NCI-H748 (cell line): ENCODE measurements at regions not wholly inside any gene's neighbourhood (a gene's known extent, or its start where the extent isn't known, plus 50 kb on each side); places are given as distances from the start of the nearest gene placed in this dataset.
A peak's percentile ranks its signal among the peaks of the same experiment; 100 is the strongest.

Source experiments
- DNase-seq: peaks from one replicate; lab custom pipeline; 2025; ENCODE audit not compliant: unreplicated experiment; lab: John Stamatoyannopoulos, UW

DNA sequence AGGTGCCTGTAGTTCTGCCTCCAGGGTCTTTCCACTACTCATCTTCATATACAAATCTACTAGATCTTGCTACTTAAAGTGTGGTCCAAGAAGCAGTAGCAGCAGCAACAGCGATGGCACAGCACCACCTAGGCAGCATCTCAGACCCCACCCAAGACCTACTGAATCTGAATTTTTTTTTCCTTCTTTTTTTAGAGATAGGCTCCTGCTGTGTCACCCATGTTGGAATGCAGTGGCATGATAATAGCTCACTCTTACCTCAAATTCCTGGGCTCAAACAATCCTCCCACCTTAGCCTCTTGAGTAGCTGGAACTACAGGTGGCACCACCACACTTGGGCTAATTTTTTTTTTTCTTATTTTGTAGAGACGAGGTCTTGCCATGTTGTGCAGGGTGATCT lies 346.7 kb upstream of the TGFBR2 start:
- DNase-seq: no peak

DNA sequence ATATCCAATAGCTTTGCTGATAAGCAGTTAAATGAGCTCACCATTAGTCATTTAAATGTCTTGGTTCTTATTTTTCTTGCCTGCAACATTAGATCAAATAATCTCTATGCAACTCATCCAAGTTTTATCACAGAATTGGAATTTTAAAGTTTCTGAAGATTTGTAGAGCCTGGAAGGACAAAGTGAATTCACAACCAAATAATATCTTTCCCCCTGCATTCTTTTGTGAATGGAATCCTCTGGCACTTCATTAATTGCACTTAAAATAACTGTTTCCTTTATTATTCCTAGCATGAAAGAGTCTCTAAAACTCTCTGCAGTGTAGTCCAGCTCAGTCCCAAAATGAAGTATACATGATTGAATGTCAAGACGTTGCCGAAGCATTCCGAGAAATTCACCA lies 345.6 kb upstream of the TGFBR2 start:
- DNase-seq: no peak

DNA sequence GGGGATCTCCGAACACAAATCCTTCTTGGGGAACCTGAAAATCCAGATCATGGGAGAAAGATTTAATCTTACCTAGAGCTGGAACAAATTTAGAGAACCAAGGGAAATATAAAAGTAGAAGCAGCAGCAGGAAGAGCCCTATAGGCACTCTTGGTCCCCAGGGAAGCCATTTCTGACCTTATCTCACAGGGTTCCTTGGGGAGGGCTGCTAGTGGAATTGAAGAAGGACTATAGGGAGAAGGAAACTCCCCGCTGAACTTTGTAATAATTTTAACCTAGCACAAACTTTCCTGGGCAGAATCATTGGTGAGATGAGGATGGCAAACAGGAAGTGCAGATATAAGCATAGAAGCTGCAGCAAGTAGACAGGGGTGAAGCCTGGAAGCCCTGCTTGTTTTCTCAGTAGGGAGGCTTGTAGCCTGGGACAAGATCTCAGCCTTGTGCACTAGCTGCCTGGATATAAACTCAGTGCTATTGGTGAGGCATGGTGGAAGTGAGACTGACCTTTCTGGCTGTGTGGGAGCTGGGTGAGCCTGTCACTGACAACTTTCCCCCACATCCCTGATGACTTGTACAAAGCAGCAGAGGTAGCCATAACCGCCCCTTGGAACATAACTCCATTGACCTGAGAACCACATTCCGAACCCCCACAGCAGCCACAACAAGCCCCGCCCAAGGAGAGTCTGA lies 343.0 kb upstream of the TGFBR2 start:
- DNase-seq: no peak

DNA sequence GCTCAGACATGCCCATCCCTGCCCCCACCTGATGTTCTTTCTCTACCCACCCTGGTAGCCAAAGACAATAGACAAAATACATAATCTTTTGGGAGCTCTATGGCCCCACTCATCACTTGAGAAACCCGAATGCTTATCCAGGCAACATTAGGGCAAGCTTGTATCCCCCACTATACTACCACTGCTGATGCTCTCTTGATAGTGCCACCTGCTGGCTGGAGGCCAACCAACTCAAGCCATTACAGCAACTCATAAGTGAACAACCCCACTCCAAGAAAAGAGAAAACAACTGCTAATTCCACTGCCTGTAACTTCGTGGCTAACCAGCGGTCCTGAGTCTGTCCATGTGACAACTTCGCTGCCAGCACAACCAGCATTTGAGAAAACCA lies 342.5 kb upstream of the TGFBR2 start:
- DNase-seq: no peak

DNA sequence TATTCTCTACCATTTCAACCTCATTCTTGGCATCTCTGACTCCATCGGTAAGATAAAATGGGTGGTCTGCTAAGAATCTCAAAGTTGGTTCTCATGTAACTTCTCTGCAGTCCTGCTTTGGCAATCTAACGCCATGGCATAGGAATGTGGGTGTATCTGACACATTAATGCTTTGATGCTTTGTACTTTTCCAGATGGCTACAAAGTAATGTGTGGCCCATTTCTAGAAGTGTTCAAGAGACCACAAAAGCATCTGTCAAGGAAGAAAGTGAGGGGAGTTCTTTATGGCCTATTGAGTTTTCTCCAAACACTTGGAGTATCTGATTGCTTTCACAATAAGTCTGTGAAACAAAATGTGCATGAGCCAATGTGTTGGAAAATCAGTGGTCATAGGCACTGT lies 339.9 kb upstream of the TGFBR2 start:
- DNase-seq: no peak

- no peak for DNase-seq
These were observed 338.1 kb upstream of the TGFBR2 start for GRCh38 chr3:30268288-30268687.

DNA sequence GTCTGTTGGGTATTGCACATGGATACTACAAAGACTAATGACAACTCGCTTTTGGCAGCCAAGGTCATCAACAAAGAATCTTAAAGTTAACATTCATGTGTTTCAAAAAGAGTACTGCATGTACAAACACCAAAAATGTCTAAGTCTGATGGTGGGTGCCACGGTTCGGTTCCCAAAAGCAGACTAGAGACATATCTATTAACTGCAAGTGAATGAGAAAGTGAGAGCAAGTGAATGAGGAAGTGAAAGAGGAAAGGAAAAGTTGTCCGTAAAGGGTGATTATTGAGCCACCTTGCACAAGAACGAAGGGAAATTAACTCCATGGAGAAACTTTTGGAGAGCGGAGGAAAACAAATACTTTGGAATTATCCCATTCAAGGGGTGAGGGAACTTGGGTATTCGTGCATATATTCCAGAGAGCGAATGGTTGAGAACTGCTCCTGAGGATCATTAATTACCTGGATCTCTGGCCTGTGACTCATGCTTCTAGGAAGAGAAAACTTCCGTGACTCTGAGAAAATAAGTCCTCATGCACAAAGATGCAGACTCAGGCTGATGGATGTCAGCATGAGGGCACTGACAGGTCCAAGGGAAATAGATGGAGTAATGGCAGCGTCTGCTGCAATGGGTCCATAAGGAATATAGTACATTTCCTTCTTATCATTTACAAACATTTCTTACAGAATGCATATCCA lies 336.5 kb upstream of the TGFBR2 start:
- no peak for DNase-seq

DNA sequence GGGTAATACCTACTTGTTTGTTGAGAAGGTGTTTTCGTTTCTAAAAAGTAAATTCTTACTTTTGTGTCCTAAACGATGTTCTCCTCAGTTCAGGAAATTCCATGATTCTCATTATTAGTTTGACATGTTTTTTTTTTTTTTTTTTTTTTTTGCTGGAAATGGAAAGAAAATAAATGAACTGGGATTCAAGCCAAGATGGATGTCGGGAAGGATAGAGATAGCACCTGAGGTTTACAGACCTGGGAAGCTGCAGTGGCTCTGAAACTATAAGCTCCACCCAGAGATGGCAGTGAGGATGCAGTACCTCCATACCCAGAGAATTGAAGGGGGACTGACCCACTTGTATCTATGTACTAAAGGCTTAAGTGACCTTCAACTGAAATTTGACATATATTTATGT lies 334.6 kb upstream of the TGFBR2 start:
- no peak for DNase-seq

GRCh38 chr3:30273304-30274072 lies 332.9 kb upstream of the TGFBR2 start:
- DNase-seq: no peak

GRCh38 chr3:30277494-30277893 lies 328.9 kb upstream of the TGFBR2 start:
- DNase-seq: no peak

- DNase-seq: no peak
These were observed 324.9 kb upstream of the TGFBR2 start for GRCh38 chr3:30281526-30281925.

GRCh38 chr3:30282154-30282696 lies 324.2 kb upstream of the TGFBR2 start:
- DNase-seq: no peak

DNA sequence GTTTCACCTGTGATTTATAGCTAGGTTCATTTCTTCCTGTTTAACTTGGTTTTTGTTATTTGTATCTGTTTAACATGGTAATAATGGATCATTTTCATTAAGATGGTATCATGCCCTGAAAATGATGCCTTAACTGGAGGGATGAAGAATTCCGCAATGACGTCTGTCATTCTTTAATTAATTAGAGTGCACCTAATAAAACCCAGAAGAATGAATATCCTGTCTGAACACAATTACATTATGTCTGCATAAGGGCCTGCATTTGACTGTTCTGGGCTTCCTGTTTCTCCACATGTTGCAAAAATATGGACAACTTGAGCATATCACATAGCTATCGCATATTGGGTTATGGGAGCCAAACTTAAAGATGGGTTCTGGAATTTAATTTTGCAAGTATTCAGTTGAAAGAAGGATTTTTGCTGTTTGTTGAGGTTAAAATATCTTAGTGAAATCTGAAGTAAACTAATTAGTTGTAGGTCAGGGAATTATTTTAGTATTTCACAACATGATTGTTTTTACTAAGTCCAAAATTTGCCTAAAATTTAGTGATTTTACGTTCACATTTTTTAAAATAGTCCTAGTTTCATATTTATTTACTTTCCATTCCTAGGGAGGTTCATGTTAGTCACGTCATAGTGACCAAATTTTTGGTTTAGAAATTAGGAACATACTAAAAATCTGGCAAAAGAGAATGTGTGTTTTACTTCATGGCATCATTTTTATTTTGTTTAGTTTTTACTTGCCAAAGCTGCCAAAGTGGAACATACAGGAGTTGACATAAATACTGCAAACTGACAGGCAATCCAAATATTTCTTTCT lies 321.0 kb upstream of the TGFBR2 start:
- DNase-seq: no peak

- DNase-seq: peak; percentile 51
These were observed 320.3 kb upstream of the TGFBR2 start for GRCh38 chr3:30286007-30286669.

GRCh38 chr3:30286811-30287210 lies 319.6 kb upstream of the TGFBR2 start:
- DNase-seq: no peak

- DNase-seq: no peak
These were observed 317.6 kb upstream of the TGFBR2 start for GRCh38 chr3:30288830-30289229.

DNA sequence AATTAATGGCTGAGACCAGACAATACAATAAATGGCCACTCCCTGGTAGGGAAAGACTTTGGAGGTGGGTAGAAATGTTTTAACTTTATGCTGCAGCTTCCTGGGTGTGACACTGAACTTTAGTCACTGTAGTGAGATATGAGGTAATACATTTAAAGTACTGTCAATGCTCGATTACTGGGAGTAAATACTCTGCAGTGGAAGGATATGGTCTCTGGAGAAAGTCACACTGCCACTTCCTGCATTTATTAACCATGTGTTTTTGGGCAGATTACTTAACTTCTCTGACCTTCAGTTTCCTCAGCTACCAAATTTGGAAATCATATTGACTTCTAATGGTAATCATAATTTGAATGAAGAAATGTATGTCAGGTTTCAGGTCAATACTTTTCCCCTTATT lies 317.1 kb upstream of the TGFBR2 start:
- no peak for DNase-seq

DNA sequence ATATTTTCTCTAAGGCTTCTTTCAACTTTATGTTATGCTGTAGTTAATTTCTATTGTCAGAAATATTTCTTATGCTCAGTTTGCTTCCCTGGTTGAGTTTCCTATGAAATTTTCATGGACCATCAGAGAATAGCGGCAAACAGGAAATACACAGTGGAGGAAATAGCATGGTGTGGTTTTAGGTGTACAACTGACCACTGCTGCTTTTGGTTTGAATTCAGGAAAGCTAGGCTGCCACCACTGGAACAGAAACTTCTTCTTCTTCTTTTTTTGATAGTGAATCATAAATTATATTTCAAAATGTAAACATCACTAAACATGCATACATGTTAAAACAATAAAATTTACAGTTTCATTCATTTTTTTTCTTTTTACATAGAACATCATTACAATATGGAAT lies 316.6 kb upstream of the TGFBR2 start:
- DNase-seq: no peak

- no peak for DNase-seq
These were observed 315.9 kb upstream of the TGFBR2 start for GRCh38 chr3:30290479-30290878.

DNA sequence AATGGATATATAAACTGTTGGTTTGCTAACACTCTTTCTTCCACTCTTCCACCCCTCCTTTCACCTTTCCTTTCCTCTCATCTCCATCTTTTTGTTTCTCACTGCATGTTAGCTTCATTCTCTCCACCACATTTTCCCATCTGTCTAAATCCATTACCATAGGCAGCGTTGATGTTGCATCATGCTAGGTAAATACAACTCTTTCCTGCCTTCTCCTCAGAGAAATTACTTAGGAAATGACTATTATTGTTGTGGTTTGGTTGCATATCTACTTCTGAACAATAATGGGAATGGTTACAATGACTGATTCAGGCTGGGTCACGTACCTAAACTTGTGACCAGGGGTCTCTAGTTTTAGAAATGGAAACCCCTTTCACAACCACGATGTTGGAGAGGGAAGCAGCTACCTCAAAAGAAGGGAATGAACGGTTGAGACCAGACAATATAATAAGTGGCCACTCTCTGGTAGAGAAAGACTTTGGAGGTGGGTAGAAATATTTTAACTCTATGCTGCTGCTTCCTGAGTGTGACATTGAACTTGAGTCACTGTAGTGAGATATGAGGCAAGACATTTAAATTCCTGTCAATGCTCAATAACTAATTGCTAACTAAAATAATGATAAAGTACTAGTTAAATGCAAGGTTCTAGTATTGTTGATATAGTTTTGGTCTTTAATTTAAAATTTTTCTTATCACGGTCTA lies 314.1 kb upstream of the TGFBR2 start:
- peak; percentile 3 for DNase-seq
